NCI-H524 (cell line): ENCODE measurements at regions not wholly inside any gene's neighbourhood (a gene's known extent, or its start where the extent isn't known, plus 50 kb on each side); places are given as distances from the start of the nearest gene placed in this dataset.

ENCODE experiments used
- DNase-seq, 2 experiments: peaks; one replicate each; lab custom pipeline; 2025; lab: John Stamatoyannopoulos, UW

DNA sequence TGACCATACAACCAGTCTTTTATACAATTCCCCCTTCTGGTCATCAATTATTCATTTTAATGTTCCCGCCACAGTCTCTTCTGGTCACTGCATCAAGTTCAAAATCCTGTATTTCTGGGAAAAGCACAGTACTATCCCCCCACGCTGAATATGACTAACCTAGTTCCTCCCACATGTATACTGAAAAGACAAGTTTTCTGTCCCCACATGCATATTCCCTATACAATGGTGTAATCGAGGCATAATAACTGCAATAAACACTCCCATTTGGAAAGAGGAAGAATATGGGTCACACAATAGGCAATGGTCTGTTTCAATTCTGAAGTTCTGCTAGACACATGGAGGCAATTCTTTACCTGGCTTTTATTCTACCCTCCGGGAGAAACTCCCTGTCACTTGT is 344.9 kb downstream of the EFNA5 start:
- DNase-seq = no peak

DNA sequence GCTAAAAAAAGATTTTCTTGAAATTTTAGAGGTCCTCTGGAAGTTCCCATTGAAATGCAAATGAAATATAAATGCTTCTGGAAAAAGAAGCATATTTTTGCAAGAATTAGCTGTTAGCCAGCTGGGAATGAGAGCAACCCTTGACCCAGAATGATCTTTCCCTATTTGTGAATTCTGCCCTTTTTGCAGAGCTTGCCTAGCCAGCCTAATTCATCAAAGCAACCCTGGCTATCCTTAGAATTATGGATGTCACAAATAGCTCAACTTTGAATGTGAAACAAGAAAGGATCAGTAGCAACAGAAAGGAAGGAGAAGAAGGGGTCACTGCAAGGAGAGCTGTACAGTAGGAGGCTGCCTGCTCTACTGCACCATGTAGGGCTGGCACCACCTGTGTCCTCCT is 345.9 kb downstream of the EFNA5 start:
- no peak for DNase-seq

DNA sequence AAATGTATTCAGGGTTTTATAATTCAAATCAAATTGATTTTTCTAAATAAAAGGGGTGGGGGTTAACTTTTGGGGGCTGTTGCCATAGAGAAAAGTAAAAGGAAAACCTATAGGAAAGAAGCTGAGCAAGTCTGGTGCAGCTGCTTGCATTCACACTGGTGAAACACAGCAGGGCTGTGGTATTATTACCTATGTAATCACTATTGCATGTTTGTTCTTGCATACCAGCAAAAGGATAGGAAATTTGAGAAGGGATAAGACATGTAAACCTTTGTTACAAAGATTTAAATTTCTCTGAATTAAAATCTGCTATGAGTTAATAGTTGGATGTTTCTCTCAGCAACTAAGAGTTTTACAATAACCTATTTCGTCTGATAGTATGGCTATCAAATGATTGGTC is 346.7 kb downstream of the EFNA5 start:
- no peak for DNase-seq

DNA sequence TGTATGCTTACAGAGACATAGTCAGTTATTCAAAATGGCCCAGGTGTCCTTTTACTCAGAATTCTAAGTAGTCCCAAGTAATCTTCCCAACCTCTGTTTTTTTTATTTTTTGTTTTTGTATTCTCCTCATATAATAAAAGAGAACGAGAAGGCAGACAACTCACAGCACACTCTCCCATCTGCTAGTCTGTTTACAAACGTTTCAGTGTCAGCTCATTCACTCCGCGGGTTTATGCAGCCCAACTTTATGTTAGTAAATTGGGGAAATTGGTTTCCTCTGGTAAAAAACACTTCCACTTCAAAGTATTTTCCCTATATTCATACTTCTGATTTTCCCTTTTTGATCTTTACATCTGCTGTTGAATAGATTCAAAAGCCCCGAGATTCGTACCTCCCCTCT is 347.2 kb downstream of the EFNA5 start:
- DNase-seq = no peak

DNA sequence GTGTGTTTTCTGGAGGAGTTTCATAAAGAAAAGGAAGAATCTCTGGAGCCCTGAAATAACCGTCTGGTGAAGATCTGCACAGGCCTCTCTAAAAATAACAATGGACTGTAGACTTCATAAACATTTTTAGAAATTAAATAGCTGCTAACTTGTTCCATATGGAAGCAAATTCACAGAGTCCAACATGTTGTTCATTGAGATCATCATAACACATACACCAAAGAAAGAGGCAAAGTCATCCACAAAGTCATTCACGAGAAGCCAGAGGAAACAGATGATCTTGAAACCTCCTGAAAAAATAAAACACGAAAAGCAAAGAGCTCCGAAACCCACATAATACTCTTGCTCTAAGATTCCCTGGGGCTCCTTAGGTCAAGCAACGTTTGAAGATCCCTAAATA is 347.8 kb downstream of the EFNA5 start:
- DNase-seq = no peak

DNA sequence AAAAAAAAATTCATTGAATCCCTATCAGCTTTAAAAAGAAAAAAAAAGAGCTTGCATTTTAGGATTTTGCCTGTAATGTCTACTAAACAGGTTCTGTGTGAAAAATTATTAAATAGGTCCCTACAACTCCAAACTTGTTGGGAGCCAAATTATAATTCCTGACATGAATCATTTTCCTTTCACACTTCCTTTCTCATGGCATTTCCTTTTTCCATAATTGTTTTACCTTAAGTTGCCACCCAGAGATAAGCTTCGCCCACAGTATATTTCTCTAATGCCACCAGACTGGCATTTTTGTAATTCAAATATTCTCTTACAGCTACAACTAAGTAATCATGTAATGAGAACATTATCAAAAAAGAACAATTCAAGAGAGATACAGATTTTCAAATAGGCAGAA is 348.8 kb downstream of the EFNA5 start:
- DNase-seq = no peak

DNA sequence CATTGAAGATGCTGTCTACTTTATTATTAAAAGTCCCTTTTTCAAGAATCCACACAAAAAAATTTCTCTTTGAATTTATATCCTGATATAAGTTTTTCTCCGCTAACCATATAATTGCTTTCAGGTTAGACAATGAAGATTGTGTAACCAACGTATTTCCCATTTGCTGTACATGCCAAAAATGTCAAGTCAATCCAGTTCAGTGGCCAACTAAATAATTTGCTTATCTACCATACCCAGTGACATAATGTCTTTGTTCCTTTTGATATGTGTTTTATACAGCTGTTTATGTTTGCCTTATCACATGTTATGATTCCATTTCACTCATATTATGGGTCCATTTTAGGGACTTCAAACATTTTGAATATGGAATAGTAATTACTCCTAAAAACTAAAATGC is 349.9 kb downstream of the EFNA5 start:
- no peak for DNase-seq

DNA sequence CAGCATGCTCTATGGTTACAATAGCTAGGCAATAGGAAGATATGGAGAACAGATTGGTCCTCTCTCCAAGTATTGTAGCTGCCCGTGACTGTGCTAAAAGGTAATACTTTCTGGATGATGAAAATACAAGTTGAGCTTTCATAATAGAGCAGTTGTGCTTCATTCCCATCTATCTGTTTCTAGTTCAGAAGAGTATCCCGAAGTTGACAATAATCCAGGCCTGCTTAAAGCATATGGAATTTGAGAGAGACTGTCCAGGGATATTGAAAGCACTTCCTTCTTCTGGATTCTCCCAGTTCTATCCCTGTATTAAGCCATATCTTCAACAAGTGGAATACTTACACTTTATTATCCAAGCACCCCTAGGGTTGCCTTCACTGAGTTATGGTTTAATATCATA is 350.4 kb downstream of the EFNA5 start:
- DNase-seq = no peak

DNA sequence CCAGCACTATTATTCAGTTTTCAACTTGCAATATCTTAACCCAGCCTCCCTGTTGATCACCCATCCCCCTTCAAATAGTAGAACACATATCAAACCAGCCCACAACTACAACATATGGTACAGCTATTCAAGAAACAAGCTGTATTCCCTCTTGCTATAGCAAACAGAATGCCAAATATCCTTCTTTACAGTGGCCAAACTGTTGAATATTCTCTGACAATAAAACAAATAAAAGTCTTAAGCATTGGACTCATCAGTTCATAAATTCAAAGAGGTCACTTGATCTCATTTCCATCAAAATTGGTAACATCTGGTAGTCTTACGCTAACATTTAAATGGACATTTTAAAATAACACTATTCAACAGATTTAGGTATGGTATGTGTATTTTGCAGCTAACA is 350.8 kb downstream of the EFNA5 start:
- DNase-seq = no peak

DNA sequence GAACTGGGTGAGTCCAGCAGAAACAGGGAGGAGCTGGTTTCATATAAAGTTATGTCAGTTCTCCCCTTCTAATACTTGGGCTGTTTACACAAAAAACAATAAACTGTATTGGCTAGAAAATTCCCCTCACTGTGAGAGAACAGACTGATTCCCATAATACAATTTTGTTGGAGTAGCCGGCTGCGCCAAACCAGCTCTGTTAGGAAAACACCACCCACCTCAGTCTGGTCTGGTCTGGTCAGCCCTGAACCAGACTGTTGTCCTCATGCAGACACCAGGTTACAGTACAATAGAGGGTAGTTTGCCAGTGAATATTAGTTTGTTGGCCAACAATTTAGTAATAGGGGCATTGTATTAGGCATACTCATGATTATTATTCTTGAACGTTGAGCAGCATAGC is 356.4 kb downstream of the EFNA5 start:
- DNase-seq = no peak

DNA sequence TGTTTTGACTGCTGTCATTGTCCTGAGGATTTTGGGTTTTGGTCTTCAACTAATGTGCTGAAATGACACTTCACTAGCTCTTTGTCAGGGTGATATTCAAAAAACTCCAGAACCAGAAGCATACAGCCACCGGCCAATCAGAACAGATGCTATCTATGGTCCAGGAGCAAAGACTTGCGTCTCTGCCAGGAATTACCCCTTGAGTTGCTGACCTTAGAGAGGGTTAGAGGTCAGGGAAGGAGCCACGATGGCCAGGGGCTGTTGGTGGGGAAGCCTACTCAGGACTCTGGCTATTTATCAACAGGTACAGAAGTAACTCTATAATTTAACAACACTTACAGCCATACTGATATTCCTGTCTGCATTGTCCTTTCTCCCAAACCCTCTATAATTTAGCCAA is 356.8 kb downstream of the EFNA5 start:
- DNase-seq = no peak

DNA sequence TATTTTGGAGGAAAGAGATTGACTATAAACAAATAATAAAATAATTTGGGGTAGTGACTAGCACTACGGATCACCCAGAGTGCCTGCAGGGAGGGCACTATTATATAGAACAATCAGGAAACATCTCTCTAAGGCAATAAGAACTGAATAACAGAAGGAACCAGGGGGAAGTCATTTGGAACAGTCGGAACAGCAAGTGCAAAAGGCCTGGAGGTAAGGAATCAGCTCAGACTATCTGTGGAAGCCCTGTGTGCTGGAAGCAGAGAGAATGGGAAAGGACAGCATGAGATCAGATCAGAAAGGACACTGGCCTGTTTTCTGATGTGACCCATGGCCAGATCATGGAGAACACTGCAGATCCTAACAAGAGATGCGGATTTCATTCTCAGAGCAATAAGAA is 357.6 kb downstream of the EFNA5 start:
- DNase-seq = no peak

DNA sequence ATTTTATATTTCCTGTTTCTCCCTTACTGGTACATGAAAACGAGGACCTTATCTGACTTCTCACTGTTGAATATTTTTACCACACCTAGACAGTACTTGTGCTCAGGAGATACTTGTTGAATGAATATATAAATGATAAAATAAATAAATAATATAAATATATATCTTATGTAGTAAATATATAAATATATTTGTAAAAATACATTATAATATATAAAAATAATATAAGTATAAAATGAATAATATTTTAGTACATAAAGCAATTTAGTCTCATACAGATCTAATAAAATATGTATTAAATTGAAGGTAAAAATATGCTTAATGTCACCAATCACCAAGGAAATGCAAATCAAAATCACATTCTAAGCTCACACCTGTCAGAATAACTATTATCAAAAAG is 360.6 kb downstream of the EFNA5 start:
- DNase-seq = no peak

DNA sequence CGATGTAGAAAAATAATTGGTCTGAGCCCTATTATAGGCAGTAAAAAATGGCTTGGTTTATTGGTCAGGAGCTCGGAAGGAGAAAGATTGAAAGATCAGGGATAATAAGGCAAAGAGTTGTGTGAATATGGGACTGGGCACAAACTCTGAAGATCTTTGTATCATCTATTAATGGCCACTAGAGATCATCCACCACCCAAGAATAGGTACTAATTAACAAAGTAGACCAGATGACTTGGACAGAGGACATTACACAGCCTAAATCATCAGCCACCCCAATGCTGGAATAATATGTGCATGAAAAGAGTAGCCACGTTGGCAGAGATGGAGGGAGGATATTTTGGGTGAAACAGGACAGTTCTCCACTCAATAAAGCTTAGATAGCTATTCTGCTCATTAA is 364.1 kb downstream of the EFNA5 start:
- no peak for DNase-seq

DNA sequence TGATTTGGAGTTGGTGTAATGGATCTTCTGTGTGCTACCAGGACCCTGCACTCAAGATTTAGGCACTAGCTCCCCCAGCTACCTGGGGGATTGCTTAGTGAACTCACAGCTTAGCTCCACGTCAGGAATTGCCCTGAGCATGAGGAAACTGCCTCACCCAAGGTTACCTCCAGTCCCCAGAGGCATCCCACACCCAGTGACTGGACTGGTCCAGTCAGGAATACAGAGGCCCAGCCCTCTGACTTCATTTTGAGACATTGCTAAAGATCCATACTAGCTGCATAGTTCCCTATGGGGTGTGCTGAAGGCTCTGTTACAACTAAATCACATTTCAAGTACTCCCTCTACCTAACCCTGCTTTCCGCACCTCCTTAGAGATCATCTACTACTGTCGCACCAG is 364.7 kb downstream of the EFNA5 start:
- no peak for DNase-seq

DNA sequence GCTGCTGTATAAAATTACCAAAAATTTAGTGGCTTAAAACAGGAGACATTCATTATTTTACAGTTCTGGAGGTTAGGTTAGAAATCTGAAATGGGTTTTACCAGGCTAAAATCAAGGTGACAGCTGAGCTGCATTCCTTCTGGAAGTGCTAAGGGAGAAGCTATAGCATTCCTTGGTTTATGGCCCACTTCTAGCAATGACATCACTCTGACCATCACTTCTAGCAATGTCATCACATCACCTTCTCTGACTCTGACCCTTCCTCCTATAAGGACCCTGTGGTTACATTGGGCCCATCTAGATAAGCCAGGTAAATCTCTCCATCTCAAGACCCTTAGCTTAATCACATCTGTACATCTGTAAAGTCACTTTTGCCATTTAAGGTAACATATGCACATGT is 366.1 kb downstream of the EFNA5 start:
- no peak for DNase-seq

DNA sequence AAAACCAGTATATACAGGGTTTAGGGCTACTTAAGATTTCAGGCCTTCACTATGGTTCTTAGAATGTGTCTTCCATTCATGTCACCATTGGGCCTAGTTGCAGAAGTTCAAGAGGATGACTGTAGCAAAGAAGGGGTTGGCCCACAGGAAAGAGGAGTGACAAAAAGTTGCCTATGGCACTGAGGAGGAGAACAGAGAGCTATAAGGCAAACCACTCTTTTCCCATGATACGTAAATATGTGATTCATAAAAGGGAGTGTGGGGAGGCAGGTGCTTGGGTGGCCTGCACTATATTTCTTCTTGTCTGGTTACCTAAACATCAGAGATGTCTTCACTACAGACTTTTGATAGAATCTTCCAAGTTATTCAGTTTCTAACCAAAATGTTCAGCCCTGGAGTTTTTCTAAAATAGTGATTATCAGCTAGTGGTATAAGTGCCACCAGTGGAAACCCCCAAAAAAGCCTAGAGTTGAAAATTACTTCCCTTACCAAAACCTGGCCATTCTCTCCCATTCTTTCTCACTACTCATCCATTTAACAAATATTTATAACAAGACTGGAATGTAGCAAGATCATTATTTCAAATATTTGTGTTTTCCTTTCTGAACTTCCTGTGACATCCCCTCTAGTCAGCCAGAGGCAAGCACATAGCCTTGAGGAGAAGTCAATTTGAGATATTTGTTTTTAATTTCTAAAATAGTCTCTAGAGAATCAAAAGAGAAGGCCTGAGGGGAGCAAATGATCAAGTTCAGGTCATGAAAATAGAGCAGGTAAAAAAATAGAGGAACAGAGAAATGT is 367.4 kb downstream of the EFNA5 start:
- no peak for DNase-seq

DNA sequence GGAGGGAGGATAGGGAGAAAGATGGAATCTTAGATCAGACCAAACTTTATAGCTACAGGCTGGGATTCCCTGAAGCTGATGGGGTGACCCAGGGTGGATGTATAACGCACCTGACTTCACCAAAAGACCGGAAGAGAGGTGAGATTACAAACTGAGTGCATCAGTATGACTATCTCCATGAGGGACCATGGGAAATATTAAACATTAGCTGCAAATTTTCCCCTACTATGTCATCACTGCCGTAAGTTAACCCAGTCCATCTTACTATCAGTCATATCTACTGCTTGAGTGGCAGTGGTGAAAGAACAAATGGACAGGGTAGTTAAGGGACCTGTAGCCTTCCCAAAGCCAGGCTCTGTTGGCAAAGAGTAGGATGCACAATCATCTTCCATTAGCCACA is 368.3 kb downstream of the EFNA5 start:
- DNase-seq = no peak

DNA sequence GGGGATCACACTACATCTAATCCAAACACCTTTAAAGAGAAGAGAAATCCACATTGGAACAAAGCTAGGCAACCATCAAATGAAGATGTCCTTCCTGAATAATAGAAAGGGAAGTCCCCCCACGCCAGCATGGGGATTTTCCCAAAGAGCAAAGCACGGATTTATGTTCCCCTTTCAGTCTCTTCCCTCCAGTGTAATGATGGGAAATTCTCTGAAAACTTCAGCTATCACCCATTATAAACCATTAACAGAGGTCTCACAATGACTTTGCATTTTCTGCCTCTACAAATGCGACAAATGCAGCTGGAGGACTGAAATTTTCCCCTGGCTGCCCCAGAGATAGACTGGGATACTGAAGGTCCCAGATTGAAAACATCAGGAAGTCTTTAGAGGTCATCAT is 368.7 kb downstream of the EFNA5 start:
- no peak for DNase-seq

DNA sequence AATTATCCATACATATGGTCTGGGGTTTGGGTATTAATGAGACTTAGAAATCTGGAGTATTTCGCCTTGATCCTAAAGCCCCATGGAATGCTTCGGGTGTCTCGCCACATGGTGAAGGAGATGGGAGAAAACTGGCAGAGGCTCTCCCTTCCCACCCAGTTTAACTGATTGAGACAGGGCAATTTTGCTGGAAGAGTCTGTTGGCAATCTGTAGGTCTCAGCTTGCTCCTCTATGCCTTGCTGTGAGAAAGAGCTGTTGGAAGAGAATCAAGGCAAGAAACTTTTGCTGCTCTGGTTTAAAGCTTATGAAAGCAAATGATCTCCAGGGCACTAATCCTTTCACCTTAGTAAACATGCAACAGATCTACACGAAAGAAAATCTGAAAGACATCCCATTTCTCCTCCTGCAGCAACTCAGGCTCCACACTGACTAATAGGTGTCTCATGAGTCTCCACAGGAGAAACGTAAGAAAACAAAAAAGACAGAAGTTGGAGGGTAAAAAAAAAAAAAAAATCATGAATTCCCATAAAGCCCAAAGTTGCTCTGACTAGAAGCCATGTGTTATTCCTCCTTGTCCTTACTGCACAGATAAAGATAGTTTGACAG is 369.9 kb downstream of the EFNA5 start:
- DNase-seq = peak; percentile 17 to 45

DNA sequence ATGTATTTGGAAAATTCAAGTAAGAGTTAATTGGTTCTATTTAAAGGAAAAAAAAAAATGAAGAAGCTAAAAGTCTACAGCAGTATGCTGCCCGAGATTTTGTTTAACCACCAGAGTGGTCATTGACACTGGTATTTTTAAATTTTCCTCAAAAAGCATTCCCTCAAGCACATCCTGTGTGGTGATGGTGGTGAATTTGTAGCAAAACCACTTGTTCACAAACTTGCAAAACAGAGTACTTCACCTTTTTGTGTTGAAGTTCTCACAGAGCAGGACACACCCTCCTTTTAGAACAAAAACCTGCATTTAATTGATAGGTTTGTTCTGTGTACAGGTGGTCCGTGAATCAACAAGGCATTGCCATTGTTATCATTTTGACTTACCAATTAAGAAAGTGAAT is 374.2 kb downstream of the EFNA5 start:
- no peak for DNase-seq

DNA sequence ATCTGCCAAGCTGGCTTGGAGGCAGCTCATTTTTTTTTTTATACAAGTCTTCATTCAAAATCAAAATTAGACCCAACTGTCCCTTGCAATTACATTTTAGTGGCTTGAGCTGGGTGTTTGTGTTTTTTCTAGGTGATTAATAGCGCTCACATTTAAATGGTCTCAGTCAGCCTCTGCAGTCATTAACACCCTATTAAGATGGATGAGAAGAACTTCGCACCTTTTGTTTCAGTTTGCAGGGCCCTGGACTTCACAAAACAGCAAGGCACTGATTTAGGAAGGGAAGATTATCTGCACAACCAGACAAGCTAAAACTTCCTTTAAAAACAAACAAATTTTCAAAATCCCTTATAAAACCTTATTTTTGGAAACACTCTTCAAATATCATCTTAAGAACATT is 374.8 kb downstream of the EFNA5 start:
- DNase-seq = no peak

DNA sequence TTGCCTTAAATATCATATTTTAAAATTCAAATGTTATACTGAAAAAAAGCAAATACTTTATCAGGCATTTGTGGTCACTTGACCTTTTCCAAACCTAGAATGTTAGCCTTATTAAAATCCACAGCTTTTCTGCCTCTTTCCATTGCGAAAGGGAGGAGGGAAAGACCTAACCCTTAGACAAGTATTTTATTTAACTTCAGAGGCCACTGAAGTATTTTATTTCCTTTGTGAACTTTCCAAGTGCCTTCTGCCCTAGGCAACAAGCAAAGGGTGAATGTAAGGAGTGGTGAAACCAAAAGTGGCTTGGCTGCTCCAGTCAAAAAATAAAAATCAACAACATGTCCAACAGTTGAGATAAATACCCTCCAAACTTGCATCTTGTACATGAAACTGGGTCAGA is 376.1 kb downstream of the EFNA5 start:
- no peak for DNase-seq

DNA sequence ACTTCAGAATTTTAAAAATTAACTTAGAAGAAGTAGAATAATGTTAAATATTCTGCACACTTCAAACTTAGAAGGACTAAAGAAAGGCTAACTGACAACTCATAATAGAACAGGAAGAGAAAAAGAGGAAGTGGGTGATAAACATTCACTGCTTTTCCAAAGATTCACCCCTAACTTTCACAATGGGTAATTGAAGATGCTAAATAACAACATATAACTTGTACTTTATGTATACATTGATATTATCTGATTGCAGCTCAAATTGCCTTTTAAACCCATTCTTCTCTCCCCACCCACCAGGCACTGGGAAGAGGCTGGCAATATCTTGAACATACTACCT is 376.6 kb downstream of the EFNA5 start:
- no peak for DNase-seq
